Fibroblast of villous mesenchyme (primary cell): ENCODE measurements at regions not wholly inside any gene's neighbourhood (a gene's known extent, or its start where the extent isn't known, plus 50 kb on each side); places are given as distances from the start of the nearest gene placed in this dataset.

Experiments
- DNase-seq: peaks from one replicate; pipeline ENCODE4 v3.0.0-alpha.2; 2010; ENCODE audit warnings: low read depth
- H3K4me3 ChIP-seq: 2 replicates; pipeline ENCODE4 v1.5.1; 2011; ENCODE audit warnings: low read depth, mild to moderate bottlenecking, low read length
- CTCF ChIP-seq: IDR thresholded peaks from 2 replicates; pipeline ENCODE4 v1.5.1; 2012; ENCODE audit warnings: low read depth, mild to moderate bottlenecking, low read length; ENCODE audit not compliant: insufficient read depth

GRCh38 chr13:33722216-33722915 is 95.6 kb upstream of the RFC3 start:
- no peak for TF ChIP-seq CTCF
- peak; percentile 42 for DNase-seq
- H3K4me3 ChIP-seq, result no peak overlapping the region

- no peak overlapping the region for H3K4me3 ChIP-seq
- no peak for TF ChIP-seq CTCF
- DNase-seq, result peak; percentile 54
These were observed 94.6 kb upstream of the RFC3 start for GRCh38 chr13:33723365-33723764.

- DNase-seq, result peak; percentile 94
- TF ChIP-seq CTCF, result peak; percentile 78
- no peak overlapping the region for H3K4me3 ChIP-seq
These were observed 94.0 kb upstream of the RFC3 start for GRCh38 chr13:33723772-33724435.

GRCh38 chr13:33725340-33725739 is 92.6 kb upstream of the RFC3 start:
- no peak for TF ChIP-seq CTCF
- DNase-seq, result no peak

GRCh38 chr13:33727297-33728083 is 90.5 kb upstream of the RFC3 start:
- H3K4me3 ChIP-seq, result no peak overlapping the region
- no peak for DNase-seq
- no peak for TF ChIP-seq CTCF

More at GRCh38 chr13:33725340-33725739, 92.6 kb upstream of the RFC3 start:
- H3K4me3 ChIP-seq, result no peak overlapping the region

- no peak overlapping the region for H3K4me3 ChIP-seq
- no peak for TF ChIP-seq CTCF
- no peak for DNase-seq
These were observed 89.5 kb upstream of the RFC3 start for GRCh38 chr13:33728271-33729037.
